ENCODE measurements at regions not wholly inside any gene's neighbourhood (a gene's known extent, or its start where the extent isn't known, plus 50 kb on each side); places are given as distances from the start of the nearest gene placed in this dataset.

- no peak for DNase-seq
Measured at GRCh38 chr10:120300513-120300912, 156.5 kb upstream of the PLPP4 start.

GRCh38 chr10:120308589-120308988, 148.4 kb upstream of the PLPP4 start:
- no peak for DNase-seq

GRCh38 chr10:120313715-120314114, 143.3 kb upstream of the PLPP4 start:
- DNase-seq: no peak

GRCh38 chr10:120314442-120314841, 142.6 kb upstream of the PLPP4 start:
- DNase-seq: no peak

- no peak for DNase-seq
Measured at GRCh38 chr10:120318862-120319261, 138.2 kb upstream of the PLPP4 start.

- no peak for DNase-seq
Measured at GRCh38 chr10:120327675-120328074, 129.4 kb upstream of the PLPP4 start.

- DNase-seq: no peak
Measured at GRCh38 chr10:120328647-120329046, 128.4 kb upstream of the PLPP4 start.

GRCh38 chr10:120335553-120335952, 121.5 kb upstream of the PLPP4 start:
- no peak for DNase-seq

- DNase-seq: no peak
Measured at GRCh38 chr10:120336306-120336910, 120.6 kb upstream of the PLPP4 start.

GRCh38 chr10:120336911-120337540, 120.0 kb upstream of the PLPP4 start:
- peak in 3 of 5 donors; percentile 11 to 33 (median 30) for DNase-seq

- no peak for DNase-seq
Measured at GRCh38 chr10:120342115-120342714, 114.8 kb upstream of the PLPP4 start.

GRCh38 chr10:120345186-120345585, 111.8 kb upstream of the PLPP4 start:
- DNase-seq: no peak

- DNase-seq: no peak
Measured at GRCh38 chr10:120347644-120348043, 109.4 kb upstream of the PLPP4 start.

- DNase-seq: no peak
Measured at GRCh38 chr10:120349069-120349468, 108.0 kb upstream of the PLPP4 start.

- DNase-seq: no peak
Measured at GRCh38 chr10:120355425-120355824, 101.6 kb upstream of the PLPP4 start.

GRCh38 chr10:120360571-120360970, 96.5 kb upstream of the PLPP4 start:
- no peak for DNase-seq

GRCh38 chr10:120365872-120366271, 91.2 kb upstream of the PLPP4 start:
- no peak for DNase-seq

- no peak for DNase-seq
Measured at GRCh38 chr10:120367341-120367740, 89.7 kb upstream of the PLPP4 start.

- no peak for DNase-seq
Measured at GRCh38 chr10:120368338-120368737, 88.7 kb upstream of the PLPP4 start.

GRCh38 chr10:120368927-120369326, 88.1 kb upstream of the PLPP4 start:
- DNase-seq: no peak

- no peak for DNase-seq
Measured at GRCh38 chr10:120369856-120370276, 87.2 kb upstream of the PLPP4 start.

- DNase-seq: no peak
Measured at GRCh38 chr10:120371856-120372255, 85.2 kb upstream of the PLPP4 start.

- DNase-seq: no peak
Measured at GRCh38 chr10:120372917-120373316, 84.1 kb upstream of the PLPP4 start.

- DNase-seq: no peak
Measured at GRCh38 chr10:120375666-120376065, 81.4 kb upstream of the PLPP4 start.

Measured in T-helper 1 cell (primary cell).